ENCODE measurements at regions not wholly inside any gene's neighbourhood (a gene's known extent, or its start where the extent isn't known, plus 50 kb on each side); places are given as distances from the start of the nearest gene placed in this dataset.

- TF ChIP-seq CTCF (IDR thresholded peaks at IDR 0.05) (no peak), POLR2A (IDR thresholded peaks at IDR 0.05) (no peak)
These were observed 155.4 kb downstream of the OR4C45 start for GRCh38 chr11:50188040-50188439.

Measured in esophagus squamous epithelium (tissue), 4 donors.